Right renal pelvis (tissue), 4 donors: ENCODE measurements at regions not wholly inside any gene's neighbourhood (a gene's known extent, or its start where the extent isn't known, plus 50 kb on each side); places are given as distances from the start of the nearest gene placed in this dataset.

Experiments
- DNase-seq, 4 donors: peaks; one replicate each; pipeline ENCODE4 v3.0.0-alpha.2; 2013; ENCODE audit warnings: low read depth in 4 of 4, low spot score in 3 of 4, missing footprints in 1 of 4

GRCh38 chr13:84080748-84081530, 198.7 kb upstream of the SLITRK1 start:
- no peak for DNase-seq

GRCh38 chr13:84077271-84077670, 195.0 kb upstream of the SLITRK1 start:
- no peak for DNase-seq

GRCh38 chr13:84076280-84076679, 194.0 kb upstream of the SLITRK1 start:
- DNase-seq, result no peak

GRCh38 chr13:84050536-84050935, 168.3 kb upstream of the SLITRK1 start:
- no peak for DNase-seq

- no peak for DNase-seq
These were observed 167.4 kb upstream of the SLITRK1 start for GRCh38 chr13:84049443-84050219.

- DNase-seq, result no peak
These were observed 162.5 kb upstream of the SLITRK1 start for GRCh38 chr13:84044805-84045204.

GRCh38 chr13:84038001-84038400, 155.7 kb upstream of the SLITRK1 start:
- no peak for DNase-seq

GRCh38 chr13:84032116-84032515, 149.8 kb upstream of the SLITRK1 start:
- DNase-seq, result no peak

GRCh38 chr13:84031120-84031519, 148.8 kb upstream of the SLITRK1 start:
- no peak for DNase-seq

GRCh38 chr13:84029396-84029795, 147.1 kb upstream of the SLITRK1 start:
- no peak for DNase-seq

GRCh38 chr13:84025824-84026223, 143.6 kb upstream of the SLITRK1 start:
- no peak for DNase-seq

GRCh38 chr13:83996415-83996814, 114.1 kb upstream of the SLITRK1 start:
- no peak for DNase-seq

- no peak for DNase-seq
These were observed 113.7 kb upstream of the SLITRK1 start for GRCh38 chr13:83995930-83996329.

GRCh38 chr13:83992566-83993358, 110.5 kb upstream of the SLITRK1 start:
- DNase-seq, result no peak

- DNase-seq, result no peak
These were observed 105.1 kb upstream of the SLITRK1 start for GRCh38 chr13:83987394-83987793.

- DNase-seq, result no peak
These were observed 102.5 kb upstream of the SLITRK1 start for GRCh38 chr13:83984793-83985192.

- no peak for DNase-seq
These were observed 98.1 kb upstream of the SLITRK1 start for GRCh38 chr13:83980331-83980730.

- no peak for DNase-seq
These were observed 93.4 kb upstream of the SLITRK1 start for GRCh38 chr13:83975655-83976165.

GRCh38 chr13:83958531-83958930, 76.3 kb upstream of the SLITRK1 start:
- no peak for DNase-seq

GRCh38 chr13:83955011-83955410, 72.7 kb upstream of the SLITRK1 start:
- no peak for DNase-seq

- no peak for DNase-seq
These were observed 71.6 kb upstream of the SLITRK1 start for GRCh38 chr13:83953916-83954315.
